RWPE2 (cell line): ENCODE measurements at regions not wholly inside any gene's neighbourhood (a gene's known extent, or its start where the extent isn't known, plus 50 kb on each side); places are given as distances from the start of the nearest gene placed in this dataset.

Experiments
- ATAC-seq: fragments of 200-7000 bp; cut with Tn5 transposase; 3 replicates; pipeline ENCODE4 v1.9.1; 2021; ENCODE audit warnings: low read depth
- DNase-seq: peaks from one replicate; pipeline ENCODE4 v3.0.0-alpha.2; 2020; ENCODE audit warnings: low spot score
- H3K27ac ChIP-seq: fragments of 450-650 bp; 2 replicates; pipeline ENCODE4 v1.5.1; 2017; ENCODE audit warnings: mild to moderate bottlenecking; ENCODE audit not compliant: poor library complexity, severe bottlenecking
- H3K27me3 ChIP-seq: fragments of 250-450 bp; sonication (Bioruptor Pico); 2 replicates; pipeline ENCODE4 v1.5.1; 2021; ENCODE audit warnings: mild to moderate bottlenecking, moderate library complexity; ENCODE audit not compliant: insufficient read depth, poor library complexity, severe bottlenecking
- H3K36me3 ChIP-seq: fragments of 250-450 bp; sonication (Bioruptor Pico); 2 replicates; pipeline ENCODE4 v1.5.1; 2020; ENCODE audit warnings: low read depth, mild to moderate bottlenecking, moderate library complexity
- H3K4me1 ChIP-seq: fragments of 250-450 bp; sonication (Bioruptor Pico); 2 replicates; pipeline ENCODE4 v1.5.1; 2021; ENCODE audit warnings: mild to moderate bottlenecking, moderate library complexity; ENCODE audit not compliant: insufficient read depth, poor library complexity, severe bottlenecking
- H3K4me3 ChIP-seq: fragments of 250-450 bp; sonication (Bioruptor Pico); 2 replicates; pipeline ENCODE4 v1.5.1; 2021; ENCODE audit warnings: mild to moderate bottlenecking, moderate library complexity; ENCODE audit not compliant: severe bottlenecking
- H3K9me3 ChIP-seq: fragments of 250-450 bp; sonication (Bioruptor Pico); 2 replicates; pipeline ENCODE4 v1.5.1; 2021; ENCODE audit warnings: mild to moderate bottlenecking, moderate library complexity; ENCODE audit not compliant: severe bottlenecking
- TF ChIP-seq, protein P1 (sequence below): fragments of 450-650 bp; IDR thresholded peaks from one replicate; pipeline ENCODE4 v1.5.1; 2017; ENCODE audit warnings: mild to moderate bottlenecking, moderate library complexity; ENCODE audit not compliant: poor library complexity, severe bottlenecking

GRCh38 chr7:136186281-136186680 is 209.1 kb upstream of the MTPN start:
- Histone ChIP-seq H3K36me3 (no peaks in the 10 kb centered on the region), H3K9me3 (no peaks in the 10 kb centered on the region), H3K4me1 (no peaks in the 10 kb centered on the region), H3K27me3 (no peaks in the 10 kb centered on the region), H3K4me3 (no peak overlapping the region), H3K27ac (no peak overlapping the region)
- TF ChIP-seq, protein P1, sequence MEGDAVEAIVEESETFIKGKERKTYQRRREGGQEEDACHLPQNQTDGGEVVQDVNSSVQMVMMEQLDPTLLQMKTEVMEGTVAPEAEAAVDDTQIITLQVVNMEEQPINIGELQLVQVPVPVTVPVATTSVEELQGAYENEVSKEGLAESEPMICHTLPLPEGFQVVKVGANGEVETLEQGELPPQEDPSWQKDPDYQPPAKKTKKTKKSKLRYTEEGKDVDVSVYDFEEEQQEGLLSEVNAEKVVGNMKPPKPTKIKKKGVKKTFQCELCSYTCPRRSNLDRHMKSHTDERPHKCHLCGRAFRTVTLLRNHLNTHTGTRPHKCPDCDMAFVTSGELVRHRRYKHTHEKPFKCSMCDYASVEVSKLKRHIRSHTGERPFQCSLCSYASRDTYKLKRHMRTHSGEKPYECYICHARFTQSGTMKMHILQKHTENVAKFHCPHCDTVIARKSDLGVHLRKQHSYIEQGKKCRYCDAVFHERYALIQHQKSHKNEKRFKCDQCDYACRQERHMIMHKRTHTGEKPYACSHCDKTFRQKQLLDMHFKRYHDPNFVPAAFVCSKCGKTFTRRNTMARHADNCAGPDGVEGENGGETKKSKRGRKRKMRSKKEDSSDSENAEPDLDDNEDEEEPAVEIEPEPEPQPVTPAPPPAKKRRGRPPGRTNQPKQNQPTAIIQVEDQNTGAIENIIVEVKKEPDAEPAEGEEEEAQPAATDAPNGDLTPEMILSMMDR = no peak
- ATAC-seq (no peak), DNase-seq (no peak)

DNA sequence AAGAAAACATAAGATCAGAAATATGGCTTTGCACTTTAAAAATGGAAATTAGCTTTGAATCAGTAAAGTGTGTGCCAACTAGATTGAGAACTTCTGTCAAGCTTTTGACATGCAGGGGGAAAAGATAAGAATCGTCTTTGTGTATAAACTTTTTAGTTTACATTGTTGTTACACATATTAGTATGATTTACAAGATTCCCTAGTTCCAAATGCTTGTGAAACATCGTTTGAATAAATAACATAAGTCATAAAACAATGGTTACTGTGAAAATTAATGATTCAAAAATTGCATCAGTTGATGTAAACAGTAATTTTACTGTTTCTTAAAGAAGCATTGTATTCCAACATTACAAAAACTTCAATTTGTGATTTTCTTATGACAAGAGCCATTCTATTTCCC is 207.6 kb upstream of the MTPN start:
- H3K27ac ChIP-seq = no peak overlapping the region
- H3K36me3 ChIP-seq = no peaks in the 10 kb centered on the region
- H3K4me1 ChIP-seq = no peaks in the 10 kb centered on the region
- no peaks in the 10 kb centered on the region for H3K9me3 ChIP-seq
- DNase-seq = no peak
- H3K27me3 ChIP-seq = no peaks in the 10 kb centered on the region
- H3K4me3 ChIP-seq = no peak overlapping the region
- ATAC-seq = no peak
- TF ChIP-seq, protein P1 = no peak

- Histone ChIP-seq H3K9me3 (no peaks in the 10 kb centered on the region), H3K27ac (no peak overlapping the region), H3K27me3 (no peaks in the 10 kb centered on the region), H3K36me3 (no peaks in the 10 kb centered on the region), H3K4me1 (no peaks in the 10 kb centered on the region), H3K4me3 (no peak overlapping the region)
- ATAC-seq = no peak; the same call in 2 of the 3 replicates
- no peak for DNase-seq
- TF ChIP-seq, protein P1 = peak; percentile 20
Observed at GRCh38 chr7:136183981-136184380, 206.8 kb upstream of the MTPN start.

DNA sequence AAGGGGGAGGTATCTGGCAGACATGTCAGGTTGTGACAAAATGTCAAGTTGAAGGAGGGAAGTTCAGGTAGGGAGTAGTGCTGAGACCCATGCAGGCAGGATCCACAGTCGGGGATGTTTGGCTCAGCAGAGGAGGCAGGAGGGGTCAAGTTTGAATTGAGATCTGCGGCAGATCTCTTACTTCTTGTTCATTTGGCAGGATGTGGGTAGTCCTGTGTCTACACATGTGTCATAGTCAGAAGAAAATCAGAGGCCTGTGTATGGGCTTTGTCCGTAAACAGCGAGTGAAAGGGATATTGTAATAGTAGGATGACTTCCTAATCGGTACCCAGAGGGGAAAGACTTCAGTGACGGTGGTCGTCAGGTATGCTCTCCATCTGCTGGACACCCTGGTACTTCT is 203.8 kb upstream of the MTPN start:
- Histone ChIP-seq H3K27me3 (no peaks in the 10 kb centered on the region), H3K36me3 (no peaks in the 10 kb centered on the region), H3K4me3 (no peak overlapping the region), H3K27ac (no peak overlapping the region), H3K4me1 (no peaks in the 10 kb centered on the region), H3K9me3 (no peaks in the 10 kb centered on the region)
- DNase-seq = no peak
- TF ChIP-seq, protein P1 = no peak
- ATAC-seq = no peak

DNA sequence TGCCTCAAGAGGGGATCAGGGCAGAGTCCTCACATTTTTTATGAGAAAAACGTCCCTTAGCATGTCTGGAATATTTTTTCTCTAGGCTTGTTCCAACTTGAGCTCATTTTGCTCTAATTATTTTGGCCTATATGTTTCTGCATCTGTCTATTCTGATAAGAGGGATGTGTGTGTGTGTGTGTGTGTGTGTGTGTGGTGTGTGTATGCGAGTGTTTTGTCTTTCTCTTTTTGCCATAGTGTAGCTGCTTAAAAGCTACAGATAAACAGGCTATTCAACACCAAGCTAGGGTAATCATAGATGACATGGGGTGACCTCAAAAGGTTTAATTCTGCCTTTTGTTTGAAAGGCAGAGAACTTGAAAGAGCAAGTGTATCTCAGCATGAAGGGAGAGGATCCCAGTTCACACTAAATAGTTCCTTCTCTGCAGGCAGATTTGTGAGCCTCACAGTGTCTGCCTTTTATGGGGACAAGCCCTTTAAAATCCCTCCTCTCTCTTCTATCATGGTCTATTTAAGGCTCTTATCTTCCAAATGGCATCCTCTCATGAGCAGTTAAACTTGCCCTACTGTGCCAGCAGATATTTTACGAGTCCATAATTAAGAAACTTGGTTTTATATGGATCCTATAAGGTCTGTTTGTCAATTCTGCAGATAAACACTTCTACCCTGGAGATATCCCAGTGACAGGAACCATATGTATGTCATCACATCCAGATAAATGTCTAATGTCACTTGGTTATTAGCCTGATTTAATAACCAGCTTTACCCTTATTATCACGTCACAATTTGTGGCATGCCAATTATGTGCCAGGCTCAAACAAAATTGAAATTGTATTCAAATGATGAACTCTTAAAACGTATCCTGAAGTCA is 202.9 kb upstream of the MTPN start:
- DNase-seq = no peak
- H3K4me3 ChIP-seq = no peak overlapping the region
- no peaks in the 10 kb centered on the region for H3K36me3 ChIP-seq
- H3K27ac ChIP-seq = no peak overlapping the region
- ATAC-seq = no peak
- H3K9me3 ChIP-seq = no peaks in the 10 kb centered on the region
- H3K27me3 ChIP-seq = no peaks in the 10 kb centered on the region
- H3K4me1 ChIP-seq = no peaks in the 10 kb centered on the region
- TF ChIP-seq, protein P1 = no peak
